IPS-18c (cell line): ENCODE measurements at regions not wholly inside any gene's neighbourhood (a gene's known extent, or its start where the extent isn't known, plus 50 kb on each side); places are given as distances from the start of the nearest gene placed in this dataset.

ENCODE experiments used
- H3K4me3 ChIP-seq: 2 replicates; pipeline ENCODE4 v1.7.0; 2013; ENCODE audit warnings: low read depth, mild to moderate bottlenecking, low read length, moderate library complexity; ENCODE audit not compliant: insufficient read depth
- H3K9me3 ChIP-seq: one replicate; pipeline ENCODE4 v1.6.1; 2013; ENCODE audit warnings: mild to moderate bottlenecking, low read length, moderate library complexity; ENCODE audit not compliant: control insufficient read depth, insufficient read depth

GRCh38 chr20:39109933-39110818 is 148.0 kb downstream of the DHX35 start:
- peaks cover 2% of the 10 kb centered on the region for H3K9me3 ChIP-seq
- no peak overlapping the region for H3K4me3 ChIP-seq

- no peak overlapping the region for H3K4me3 ChIP-seq
- H3K9me3 ChIP-seq, result peaks cover 2% of the 10 kb centered on the region
Observed at GRCh38 chr20:39108746-39109145, 146.6 kb downstream of the DHX35 start.

- Histone ChIP-seq H3K4me3 (no peak overlapping the region), H3K9me3 (peaks cover 2% of the 10 kb centered on the region)
Observed at GRCh38 chr20:39107741-39108140, 145.6 kb downstream of the DHX35 start.

GRCh38 chr20:39106791-39107190 is 144.6 kb downstream of the DHX35 start:
- Histone ChIP-seq H3K9me3 (peaks cover 2% of the 10 kb centered on the region), H3K4me3 (no peak overlapping the region)

- H3K4me3 ChIP-seq, result no peak overlapping the region
Observed at GRCh38 chr20:39105551-39105950, 143.4 kb downstream of the DHX35 start.

GRCh38 chr20:39103732-39104131 is 141.6 kb downstream of the DHX35 start:
- Histone ChIP-seq H3K9me3 (peaks cover 2% of the 10 kb centered on the region), H3K4me3 (no peak overlapping the region)

More at GRCh38 chr20:39105551-39105950, 143.4 kb downstream of the DHX35 start:
- peaks cover 2% of the 10 kb centered on the region for H3K9me3 ChIP-seq

- Histone ChIP-seq H3K4me3 (no peak overlapping the region), H3K9me3 (peaks cover 2% of the 10 kb centered on the region)
Observed at GRCh38 chr20:39103305-39103704, 141.2 kb downstream of the DHX35 start.

GRCh38 chr20:39101895-39102294 is 139.8 kb downstream of the DHX35 start:
- Histone ChIP-seq H3K9me3 (peaks cover 2% of the 10 kb centered on the region), H3K4me3 (no peak overlapping the region)

- no peaks in the 10 kb centered on the region for H3K9me3 ChIP-seq
- H3K4me3 ChIP-seq, result no peak overlapping the region
Observed at GRCh38 chr20:39100691-39101090, 138.5 kb downstream of the DHX35 start.

GRCh38 chr20:39097889-39098288 is 135.7 kb downstream of the DHX35 start:
- Histone ChIP-seq H3K4me3 (no peak overlapping the region), H3K9me3 (peaks cover 4% of the 10 kb centered on the region)

- no peak overlapping the region for H3K4me3 ChIP-seq
- H3K9me3 ChIP-seq, result peaks cover 4% of the 10 kb centered on the region
Observed at GRCh38 chr20:39095870-39096269, 133.7 kb downstream of the DHX35 start.

- H3K9me3 ChIP-seq, result peaks cover 4% of the 10 kb centered on the region
- no peak overlapping the region for H3K4me3 ChIP-seq
Observed at GRCh38 chr20:39094391-39094790, 132.2 kb downstream of the DHX35 start.

- H3K9me3 ChIP-seq, result peaks cover 6% of the 10 kb centered on the region
- no peak overlapping the region for H3K4me3 ChIP-seq
Observed at GRCh38 chr20:39092733-39093410, 130.7 kb downstream of the DHX35 start.

- Histone ChIP-seq H3K9me3 (peaks cover 6% of the 10 kb centered on the region), H3K4me3 (no peak overlapping the region)
Observed at GRCh38 chr20:39090906-39091305, 128.8 kb downstream of the DHX35 start.

- Histone ChIP-seq H3K9me3 (peaks cover 5% of the 10 kb centered on the region), H3K4me3 (no peak overlapping the region)
Observed at GRCh38 chr20:39089797-39090196, 127.7 kb downstream of the DHX35 start.
